BLaER1 (cell line): ENCODE measurements at regions not wholly inside any gene's neighbourhood (a gene's known extent, or its start where the extent isn't known, plus 50 kb on each side); places are given as distances from the start of the nearest gene placed in this dataset.

Source experiments
- H3K27ac ChIP-seq: shearing (Covaris generic); formaldehyde crosslinking; 2 replicates; pipeline ENCODE4 v1.8.1; 2022
- H3K27me3 ChIP-seq: shearing (Covaris generic); formaldehyde crosslinking; 2 replicates; pipeline ENCODE4 v1.8.1; 2022
- H3K36me3 ChIP-seq: shearing (Covaris generic); formaldehyde crosslinking; 2 replicates; pipeline ENCODE4 v1.8.1; 2022
- H3K4me1 ChIP-seq: shearing (Covaris generic); formaldehyde crosslinking; 2 replicates; pipeline ENCODE4 v1.8.1; 2022
- H3K4me2 ChIP-seq: shearing (Covaris generic); formaldehyde crosslinking; 2 replicates; pipeline ENCODE4 v1.8.1; 2022
- H3K4me3 ChIP-seq: shearing (Covaris generic); formaldehyde crosslinking; 2 replicates; pipeline ENCODE4 v1.8.1; 2022
- H3K9ac ChIP-seq: shearing (Covaris generic); formaldehyde crosslinking; 2 replicates; pipeline ENCODE4 v1.8.1; 2022
- H3K9me3 ChIP-seq: shearing (Covaris generic); formaldehyde crosslinking; 2 replicates; pipeline ENCODE4 v1.8.1; 2022
- H4K20me1 ChIP-seq: shearing (Covaris generic); formaldehyde crosslinking; 2 replicates; pipeline ENCODE4 v1.8.1; 2022
- Cebpa-rat ChIP-seq: shearing (Covaris generic); IDR thresholded peaks from 2 replicates; pipeline ENCODE4 v1.8.1; 2022

DNA sequence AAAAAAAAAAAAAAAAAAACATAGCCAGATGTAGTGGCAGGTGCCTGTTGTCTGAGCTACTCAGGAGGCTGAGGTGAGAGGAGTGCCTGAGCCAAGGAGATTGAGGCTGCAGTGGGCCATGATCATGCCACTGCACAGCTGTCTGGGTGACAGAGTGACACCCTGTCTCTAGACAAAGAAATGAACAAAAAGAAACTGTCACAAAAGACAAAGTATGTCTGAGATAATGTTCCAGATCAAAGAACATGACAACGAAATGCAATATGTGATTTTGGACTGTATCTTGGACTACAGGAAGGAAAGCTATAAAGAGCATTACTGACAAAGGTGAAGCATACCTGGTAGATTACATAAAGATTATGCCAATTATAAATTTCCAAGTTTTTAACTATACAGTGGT is 862.8 kb downstream of the ROBO2 start:
- no peaks in the 10 kb centered on the region for H3K4me1 ChIP-seq
- no peak for TF ChIP-seq Cebpa-rat
- H3K9me3 ChIP-seq = no peaks in the 10 kb centered on the region
- no peaks in the 10 kb centered on the region for H4K20me1 ChIP-seq
- H3K27me3 ChIP-seq = no peaks in the 10 kb centered on the region
- no peak overlapping the region for H3K4me2 ChIP-seq
- H3K9ac ChIP-seq = no peak overlapping the region
- H3K4me3 ChIP-seq = no peak overlapping the region
- no peak overlapping the region for H3K27ac ChIP-seq
- H3K36me3 ChIP-seq = no peaks in the 10 kb centered on the region

GRCh38 chr3:77906102-77906709 is 866.3 kb downstream of the ROBO2 start:
- Histone ChIP-seq H3K27me3 (no peaks in the 10 kb centered on the region), H3K27ac (no peak overlapping the region), H3K4me1 (no peaks in the 10 kb centered on the region), H3K4me2 (no peak overlapping the region), H3K36me3 (no peaks in the 10 kb centered on the region), H3K9ac (no peak overlapping the region), H3K9me3 (no peaks in the 10 kb centered on the region), H3K4me3 (no peak overlapping the region), H4K20me1 (no peaks in the 10 kb centered on the region)
- TF ChIP-seq Cebpa-rat = no peak

DNA sequence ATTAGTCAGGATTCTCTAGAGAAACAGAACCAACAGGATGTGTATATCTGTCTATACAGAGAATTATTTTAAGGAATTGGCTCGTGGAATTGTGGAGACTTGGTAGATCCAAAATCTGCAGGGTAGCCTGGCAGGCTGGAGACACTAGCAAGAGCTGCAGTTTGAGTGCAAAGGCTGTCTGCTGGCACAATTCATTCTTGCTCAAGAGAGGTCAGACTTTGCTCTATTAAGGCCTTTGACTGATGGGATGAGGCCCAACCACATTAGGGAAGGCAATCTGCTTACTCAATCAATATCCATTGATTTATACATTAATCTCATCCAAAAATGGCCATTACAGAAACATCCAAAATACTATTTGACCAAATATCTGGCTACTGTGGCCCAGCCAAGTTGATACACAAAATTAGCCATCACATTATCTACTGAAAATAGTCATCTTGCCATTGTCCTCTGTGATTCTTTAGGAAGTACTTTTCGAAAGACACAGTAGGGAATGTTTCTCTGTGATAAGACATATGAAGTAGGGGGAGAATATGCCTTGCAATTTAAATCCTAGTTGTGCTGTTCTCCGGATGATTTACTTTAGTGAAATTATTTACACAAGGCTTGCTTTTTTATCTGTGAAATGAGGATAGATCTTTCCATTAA is 873.8 kb downstream of the ROBO2 start:
- no peak overlapping the region for H3K27ac ChIP-seq
- TF ChIP-seq Cebpa-rat = no peak
- H3K36me3 ChIP-seq = no peaks in the 10 kb centered on the region
- H3K4me2 ChIP-seq = no peak overlapping the region
- H3K4me1 ChIP-seq = no peaks in the 10 kb centered on the region
- no peaks in the 10 kb centered on the region for H4K20me1 ChIP-seq
- H3K9me3 ChIP-seq = no peaks in the 10 kb centered on the region
- no peak overlapping the region for H3K9ac ChIP-seq
- H3K27me3 ChIP-seq = no peaks in the 10 kb centered on the region
- H3K4me3 ChIP-seq = no peak overlapping the region

DNA sequence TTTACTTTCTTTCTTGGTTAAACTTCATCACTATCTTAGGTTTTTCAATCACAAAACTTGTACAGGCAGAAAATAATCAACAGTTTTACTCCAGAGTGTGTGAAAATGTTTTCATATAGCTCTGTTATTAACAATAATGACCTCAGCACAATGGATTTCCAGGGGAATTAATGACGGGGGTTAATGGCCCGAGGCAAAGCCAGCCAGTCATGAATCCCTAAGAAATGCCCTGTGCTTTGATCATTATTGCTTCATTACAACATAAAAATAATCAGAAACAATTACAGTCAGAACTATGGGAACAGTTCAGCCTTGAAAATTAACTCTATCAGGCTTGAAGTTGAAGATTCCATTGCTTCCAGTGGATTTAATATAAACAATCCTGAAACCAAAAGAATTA is 875.4 kb downstream of the ROBO2 start:
- H3K27me3 ChIP-seq = no peaks in the 10 kb centered on the region
- no peak overlapping the region for H3K9ac ChIP-seq
- peaks cover 15% of the 10 kb centered on the region for H3K9me3 ChIP-seq
- no peaks in the 10 kb centered on the region for H3K4me1 ChIP-seq
- H4K20me1 ChIP-seq = no peaks in the 10 kb centered on the region
- no peak overlapping the region for H3K4me2 ChIP-seq
- H3K36me3 ChIP-seq = no peaks in the 10 kb centered on the region
- TF ChIP-seq Cebpa-rat = no peak
- H3K4me3 ChIP-seq = no peak overlapping the region
- H3K27ac ChIP-seq = no peak overlapping the region

DNA sequence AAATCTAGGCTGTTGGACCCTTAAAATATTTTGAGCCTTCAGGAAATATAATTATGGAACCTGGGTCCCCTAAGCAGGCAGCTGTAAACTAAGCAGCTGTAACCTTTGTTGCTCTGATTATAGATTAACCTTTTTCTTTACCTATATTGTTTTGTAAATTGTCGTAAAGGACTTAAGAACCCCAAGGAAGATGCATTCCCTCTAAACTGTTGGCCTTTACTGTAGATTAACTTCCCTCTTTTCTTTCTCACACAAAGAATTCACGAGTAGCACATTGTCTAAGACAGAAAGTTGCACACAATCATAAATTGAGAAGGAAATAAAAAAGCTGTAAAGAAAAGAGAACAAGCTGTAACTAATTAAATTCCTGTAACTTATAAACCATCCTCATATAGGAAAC is 877.3 kb downstream of the ROBO2 start:
- no peak for TF ChIP-seq Cebpa-rat
- Histone ChIP-seq H3K36me3 (no peaks in the 10 kb centered on the region), H4K20me1 (no peaks in the 10 kb centered on the region), H3K27me3 (no peaks in the 10 kb centered on the region), H3K4me1 (no peaks in the 10 kb centered on the region), H3K9ac (no peak overlapping the region), H3K9me3 (peaks cover 34% of the 10 kb centered on the region), H3K4me3 (no peak overlapping the region), H3K27ac (no peak overlapping the region), H3K4me2 (no peak overlapping the region)

- Histone ChIP-seq H3K4me3 (no peak overlapping the region), H3K9ac (no peak overlapping the region), H3K4me1 (no peaks in the 10 kb centered on the region), H3K4me2 (no peak overlapping the region), H3K9me3 (peaks cover 39% of the 10 kb centered on the region), H3K27ac (no peak overlapping the region), H3K27me3 (no peaks in the 10 kb centered on the region), H3K36me3 (no peaks in the 10 kb centered on the region), H4K20me1 (no peaks in the 10 kb centered on the region)
- no peak for TF ChIP-seq Cebpa-rat
Measured at GRCh38 chr3:77919244-77919643, 879.3 kb downstream of the ROBO2 start.

GRCh38 chr3:77931255-77932009 is 891.5 kb downstream of the ROBO2 start:
- H3K27me3 ChIP-seq = no peaks in the 10 kb centered on the region

GRCh38 chr3:77932926-77933325 is 893.0 kb downstream of the ROBO2 start:
- Histone ChIP-seq H3K36me3 (no peaks in the 10 kb centered on the region), H3K27me3 (no peaks in the 10 kb centered on the region), H3K4me2 (no peak overlapping the region), H3K4me3 (no peak overlapping the region), H3K27ac (no peak overlapping the region), H3K4me1 (no peaks in the 10 kb centered on the region), H3K9me3 (no peaks in the 10 kb centered on the region), H4K20me1 (no peaks in the 10 kb centered on the region), H3K9ac (no peak overlapping the region)
- TF ChIP-seq Cebpa-rat = no peak

More at GRCh38 chr3:77931255-77932009, 891.5 kb downstream of the ROBO2 start:
- Histone ChIP-seq H3K9ac (no peak overlapping the region), H3K36me3 (no peaks in the 10 kb centered on the region), H3K4me2 (no peak overlapping the region), H3K27ac (no peak overlapping the region), H3K4me1 (no peaks in the 10 kb centered on the region), H3K4me3 (no peak overlapping the region), H4K20me1 (no peaks in the 10 kb centered on the region), H3K9me3 (no peaks in the 10 kb centered on the region)
- TF ChIP-seq Cebpa-rat = no peak

- no peaks in the 10 kb centered on the region for H3K9me3 ChIP-seq
- no peak overlapping the region for H3K4me3 ChIP-seq
- H4K20me1 ChIP-seq = no peaks in the 10 kb centered on the region
- no peak overlapping the region for H3K4me2 ChIP-seq
- no peaks in the 10 kb centered on the region for H3K4me1 ChIP-seq
- no peaks in the 10 kb centered on the region for H3K36me3 ChIP-seq
- no peak overlapping the region for H3K27ac ChIP-seq
- TF ChIP-seq Cebpa-rat = no peak
- H3K9ac ChIP-seq = no peak overlapping the region
- no peaks in the 10 kb centered on the region for H3K27me3 ChIP-seq
Measured at GRCh38 chr3:77933926-77934325, 894.0 kb downstream of the ROBO2 start.

- Histone ChIP-seq H3K9ac (no peak overlapping the region), H3K4me1 (no peaks in the 10 kb centered on the region), H3K4me2 (no peak overlapping the region), H3K27ac (no peak overlapping the region), H3K4me3 (no peak overlapping the region), H4K20me1 (no peaks in the 10 kb centered on the region), H3K27me3 (no peaks in the 10 kb centered on the region), H3K9me3 (no peaks in the 10 kb centered on the region), H3K36me3 (no peaks in the 10 kb centered on the region)
- no peak for TF ChIP-seq Cebpa-rat
Measured at GRCh38 chr3:77935418-77935817, 895.5 kb downstream of the ROBO2 start.
